GM23338 (cell line): ENCODE measurements at regions not wholly inside any gene's neighbourhood (a gene's known extent, or its start where the extent isn't known, plus 50 kb on each side); places are given as distances from the start of the nearest gene placed in this dataset.

Experiments
- ATAC-seq: fragments of 200-7000 bp; cut with Tn5 transposase; 3 replicates; pipeline ENCODE4 v1.9.1; 2020
- DNase-seq: peaks from one replicate; pipeline ENCODE4 v3.0.0-alpha.2; 2015; ENCODE audit warnings: low spot score
- H2AFZ ChIP-seq: fragments of 200-600 bp; sonication (generic); 2 replicates; pipeline ENCODE4 v1.8.0; 2016; ENCODE audit warnings: antibody characterized with exemption, mild to moderate bottlenecking, moderate library complexity
- H3F3A ChIP-seq: fragments of 200-600 bp; sonication (generic); replicated peaks from 2 replicates; pipeline ENCODE4 v1.8.0; 2017; ENCODE audit warnings: antibody characterized with exemption, mixed run types, low read depth
- H3K27ac ChIP-seq: fragments of 200-600 bp; sonication (generic); 2 replicates; pipeline ENCODE4 v1.6.1; 2016; ENCODE audit warnings: low read depth
- H3K27me3 ChIP-seq: fragments of 200-600 bp; sonication (generic); 2 replicates; pipeline ENCODE4 v1.8.0; 2016; ENCODE audit warnings: mild to moderate bottlenecking, mixed run types, moderate library complexity; ENCODE audit not compliant: insufficient read depth
- H3K36me3 ChIP-seq: fragments of 200-600 bp; sonication (generic); 2 replicates; pipeline ENCODE4 v1.8.0; 2016; ENCODE audit warnings: mild to moderate bottlenecking; ENCODE audit not compliant: insufficient read depth
- H3K4me1 ChIP-seq: fragments of 200-600 bp; sonication (generic); 2 replicates; pipeline ENCODE4 v1.8.0; 2016; ENCODE audit warnings: mild to moderate bottlenecking, moderate library complexity; ENCODE audit not compliant: insufficient read depth
- H3K4me2 ChIP-seq: fragments of 200-600 bp; sonication (generic); 2 replicates; pipeline ENCODE4 v1.7.1; 2017; ENCODE audit warnings: mixed run types
- H3K4me3 ChIP-seq: fragments of 200-600 bp; sonication (generic); 2 replicates; pipeline ENCODE4 v1.6.1; 2016; ENCODE audit warnings: mixed run types
- H3K79me2 ChIP-seq: fragments of 200-600 bp; sonication (generic); replicated peaks from 2 replicates; pipeline ENCODE4 v1.8.0; 2017; ENCODE audit warnings: mild to moderate bottlenecking; ENCODE audit not compliant: insufficient read depth
- H3K9me2 ChIP-seq: fragments of 200-600 bp; sonication (generic); 2 replicates; pipeline ENCODE4 v1.8.0; 2017; ENCODE audit not compliant: insufficient read depth
- H4K20me1 ChIP-seq: fragments of 200-600 bp; sonication (generic); replicated peaks from 2 replicates; pipeline ENCODE4 v1.8.0; 2017; ENCODE audit warnings: mild to moderate bottlenecking; ENCODE audit not compliant: insufficient read depth
- H3K27ac Mint-ChIP-seq: 2 replicates; pipeline ENCODE4 v1.8.0; 2020; ENCODE audit warnings: inconsistent platforms, mild to moderate bottlenecking, moderate library complexity, mixed read lengths
- H3K27me3 Mint-ChIP-seq: 3 replicates; pipeline ENCODE4 v1.8.0; 2022; ENCODE audit warnings: low read depth, mild to moderate bottlenecking, moderate library complexity, mixed read lengths, inconsistent platforms; ENCODE audit not compliant: insufficient read depth, poor library complexity
- H3K36me3 Mint-ChIP-seq: 3 replicates; pipeline ENCODE4 v1.8.0; 2021; ENCODE audit warnings: low read depth, mild to moderate bottlenecking, inconsistent platforms, moderate library complexity, mixed read lengths
- H3K4me1 Mint-ChIP-seq: 3 replicates; pipeline ENCODE4 v1.8.0; 2020; ENCODE audit warnings: mild to moderate bottlenecking, inconsistent platforms, mixed read lengths
- H3K4me3 Mint-ChIP-seq: 3 replicates; pipeline ENCODE4 v1.8.0; 2021; ENCODE audit warnings: moderate library complexity, mild to moderate bottlenecking, inconsistent platforms, mixed read lengths
- H3K9me3 Mint-ChIP-seq: 3 replicates; pipeline ENCODE4 v1.8.0; 2020; ENCODE audit warnings: moderate library complexity, mild to moderate bottlenecking, inconsistent platforms, mixed read lengths
- CREB1 ChIP-seq: fragments of 250-450 bp; sonication (Bioruptor Pico); IDR thresholded peaks from 2 replicates; pipeline ENCODE4 v1.5.0; 2020; ENCODE audit warnings: low read depth, mild to moderate bottlenecking, moderate library complexity
- CTCF ChIP-seq, 2 experiments: fragments of 200-600 bp in 1 of 2; sonication (generic) in 1 of 2; conservative IDR thresholded peaks; 2 replicates each; pipeline versions ENCODE4 v1.5.1 to v1.6.1; 2016 to 2017; ENCODE audit warnings: antibody characterized with exemption in 2 of 2, low read depth in 2 of 2, mild to moderate bottlenecking in 2 of 2, moderate library complexity in 1 of 2
- ETS1 ChIP-seq: IDR thresholded peaks from 2 replicates; pipeline ENCODE4 v1.6.1; 2016; ENCODE audit warnings: antibody characterized with exemption
- EZH2 ChIP-seq: fragments of 200-600 bp; sonication (generic); IDR thresholded peaks from one replicate; pipeline ENCODE4 v1.8.0; 2017; ENCODE audit warnings: antibody characterized with exemption, mild to moderate bottlenecking, low read depth; ENCODE audit not compliant: unreplicated experiment
- EZH2phosphoT487 ChIP-seq: fragments of 200-600 bp; sonication (generic); IDR thresholded peaks from one replicate; pipeline ENCODE4 v1.8.1; 2018; ENCODE audit warnings: antibody characterized with exemption; ENCODE audit not compliant: unreplicated experiment
- JUNB ChIP-seq: IDR thresholded peaks from one replicate; pipeline ENCODE4 v1.6.1; 2016; ENCODE audit warnings: antibody characterized with exemption; ENCODE audit not compliant: unreplicated experiment
- NANOG ChIP-seq: IDR thresholded peaks from 2 replicates; pipeline ENCODE4 v1.6.1; 2016; ENCODE audit warnings: antibody characterized with exemption, borderline replicate concordance
- STAT1 ChIP-seq: IDR thresholded peaks from one replicate; pipeline ENCODE4 v1.6.1; 2016; ENCODE audit warnings: antibody characterized with exemption; ENCODE audit not compliant: unreplicated experiment
- ZNF114 ChIP-seq: fragments of 250-450 bp; sonication (Bioruptor Pico); IDR thresholded peaks from 2 replicates; pipeline ENCODE4 v1.5.0; 2020; ENCODE audit warnings: mild to moderate bottlenecking, moderate library complexity
- ZNF331 ChIP-seq: fragments of 250-450 bp; sonication (Bioruptor Pico); IDR thresholded peaks from 2 replicates; pipeline ENCODE4 v1.5.0; 2020; ENCODE audit warnings: low read depth, mild to moderate bottlenecking, moderate library complexity
- TF ChIP-seq, protein P1 (sequence below): fragments of 250-450 bp; sonication (Bioruptor Pico); IDR thresholded peaks from 2 replicates; pipeline ENCODE4 v1.5.0; 2020; ENCODE audit warnings: mild to moderate bottlenecking, moderate library complexity

GRCh38 chr3:76965122-76965725, 74.7 kb upstream of the ROBO2 start:
- Histone ChIP-seq H3K9me2 (no peaks in the 10 kb centered on the region), H3K4me1 (0 out of 2 replicates have a peak, but pooled peaks cover 6% of the 10 kb centered on the region), H4K20me1 (no peaks in the 10 kb centered on the region), H3K4me2 (no peak overlapping the region), H3K27ac (no peak overlapping the region), H3K79me2 (no peaks in the 10 kb centered on the region), H3K27me3 (no peaks in the 10 kb centered on the region), H3K36me3 (no peaks in the 10 kb centered on the region), H3F3A (no peaks in the 10 kb centered on the region), H3K4me3 (no peak overlapping the region), H2AFZ (no peak overlapping the region)
- DNase-seq (no peak), ATAC-seq (no peak)
- no peak for TF ChIP-seq STAT1
- no peak for TF ChIP-seq ETS1
- no peak for TF ChIP-seq NANOG
- TF ChIP-seq ZNF331 (CRISPR knock-in tag) = no peak
- TF ChIP-seq EZH2 = no peak
- TF ChIP-seq JUNB = no peak
- TF ChIP-seq CTCF (conservative IDR thresholded peaks at IDR 0.05; ENCODE audit: low read depth in 2 of 2) = no peak
- TF ChIP-seq EZH2phosphoT487 = no peak
- Mint-ChIP-seq H3K4me3 (no peak overlapping the region), H3K36me3 (no peaks in the 10 kb centered on the region), H3K27me3 (no peaks in the 10 kb centered on the region), H3K4me1 (peaks cover 13% of the 10 kb centered on the region; the same call in 2 of the 3 replicates), H3K9me3 (no peaks in the 10 kb centered on the region), H3K27ac (no peak overlapping the region)

GRCh38 chr3:76969471-76969870, 70.4 kb upstream of the ROBO2 start:
- peak overlapping the region; percentile 19; the same call in 1 of the 2 replicates for H2AFZ ChIP-seq
- no peak overlapping the region for H3K4me3 ChIP-seq
- no peak overlapping the region for H3K4me2 ChIP-seq
- H3K36me3 ChIP-seq = no peaks in the 10 kb centered on the region
- Mint-ChIP-seq H3K27ac (no peak overlapping the region), H3K9me3 (no peaks in the 10 kb centered on the region), H3K27me3 (no peaks in the 10 kb centered on the region), H3K4me1 (peaks cover 7% of the 10 kb centered on the region; the same call in 2 of the 3 replicates), H3K36me3 (no peaks in the 10 kb centered on the region), H3K4me3 (no peak overlapping the region)
- no peaks in the 10 kb centered on the region for H3F3A ChIP-seq
- no peaks in the 10 kb centered on the region for H4K20me1 ChIP-seq
- H3K9me2 ChIP-seq = no peaks in the 10 kb centered on the region
- no peaks in the 10 kb centered on the region for H3K4me1 ChIP-seq
- ATAC-seq (no peak), DNase-seq (no peak)
- no peaks in the 10 kb centered on the region for H3K27me3 ChIP-seq
- H3K27ac ChIP-seq = no peak overlapping the region
- no peaks in the 10 kb centered on the region for H3K79me2 ChIP-seq
- TF ChIP-seq ZNF114 (CRISPR knock-in tag) (no peak), ETS1 (no peak), ZNF331 (CRISPR knock-in tag) (no peak), STAT1 (no peak), CREB1 (CRISPR knock-in tag) (no peak)
- TF ChIP-seq, protein P1, sequence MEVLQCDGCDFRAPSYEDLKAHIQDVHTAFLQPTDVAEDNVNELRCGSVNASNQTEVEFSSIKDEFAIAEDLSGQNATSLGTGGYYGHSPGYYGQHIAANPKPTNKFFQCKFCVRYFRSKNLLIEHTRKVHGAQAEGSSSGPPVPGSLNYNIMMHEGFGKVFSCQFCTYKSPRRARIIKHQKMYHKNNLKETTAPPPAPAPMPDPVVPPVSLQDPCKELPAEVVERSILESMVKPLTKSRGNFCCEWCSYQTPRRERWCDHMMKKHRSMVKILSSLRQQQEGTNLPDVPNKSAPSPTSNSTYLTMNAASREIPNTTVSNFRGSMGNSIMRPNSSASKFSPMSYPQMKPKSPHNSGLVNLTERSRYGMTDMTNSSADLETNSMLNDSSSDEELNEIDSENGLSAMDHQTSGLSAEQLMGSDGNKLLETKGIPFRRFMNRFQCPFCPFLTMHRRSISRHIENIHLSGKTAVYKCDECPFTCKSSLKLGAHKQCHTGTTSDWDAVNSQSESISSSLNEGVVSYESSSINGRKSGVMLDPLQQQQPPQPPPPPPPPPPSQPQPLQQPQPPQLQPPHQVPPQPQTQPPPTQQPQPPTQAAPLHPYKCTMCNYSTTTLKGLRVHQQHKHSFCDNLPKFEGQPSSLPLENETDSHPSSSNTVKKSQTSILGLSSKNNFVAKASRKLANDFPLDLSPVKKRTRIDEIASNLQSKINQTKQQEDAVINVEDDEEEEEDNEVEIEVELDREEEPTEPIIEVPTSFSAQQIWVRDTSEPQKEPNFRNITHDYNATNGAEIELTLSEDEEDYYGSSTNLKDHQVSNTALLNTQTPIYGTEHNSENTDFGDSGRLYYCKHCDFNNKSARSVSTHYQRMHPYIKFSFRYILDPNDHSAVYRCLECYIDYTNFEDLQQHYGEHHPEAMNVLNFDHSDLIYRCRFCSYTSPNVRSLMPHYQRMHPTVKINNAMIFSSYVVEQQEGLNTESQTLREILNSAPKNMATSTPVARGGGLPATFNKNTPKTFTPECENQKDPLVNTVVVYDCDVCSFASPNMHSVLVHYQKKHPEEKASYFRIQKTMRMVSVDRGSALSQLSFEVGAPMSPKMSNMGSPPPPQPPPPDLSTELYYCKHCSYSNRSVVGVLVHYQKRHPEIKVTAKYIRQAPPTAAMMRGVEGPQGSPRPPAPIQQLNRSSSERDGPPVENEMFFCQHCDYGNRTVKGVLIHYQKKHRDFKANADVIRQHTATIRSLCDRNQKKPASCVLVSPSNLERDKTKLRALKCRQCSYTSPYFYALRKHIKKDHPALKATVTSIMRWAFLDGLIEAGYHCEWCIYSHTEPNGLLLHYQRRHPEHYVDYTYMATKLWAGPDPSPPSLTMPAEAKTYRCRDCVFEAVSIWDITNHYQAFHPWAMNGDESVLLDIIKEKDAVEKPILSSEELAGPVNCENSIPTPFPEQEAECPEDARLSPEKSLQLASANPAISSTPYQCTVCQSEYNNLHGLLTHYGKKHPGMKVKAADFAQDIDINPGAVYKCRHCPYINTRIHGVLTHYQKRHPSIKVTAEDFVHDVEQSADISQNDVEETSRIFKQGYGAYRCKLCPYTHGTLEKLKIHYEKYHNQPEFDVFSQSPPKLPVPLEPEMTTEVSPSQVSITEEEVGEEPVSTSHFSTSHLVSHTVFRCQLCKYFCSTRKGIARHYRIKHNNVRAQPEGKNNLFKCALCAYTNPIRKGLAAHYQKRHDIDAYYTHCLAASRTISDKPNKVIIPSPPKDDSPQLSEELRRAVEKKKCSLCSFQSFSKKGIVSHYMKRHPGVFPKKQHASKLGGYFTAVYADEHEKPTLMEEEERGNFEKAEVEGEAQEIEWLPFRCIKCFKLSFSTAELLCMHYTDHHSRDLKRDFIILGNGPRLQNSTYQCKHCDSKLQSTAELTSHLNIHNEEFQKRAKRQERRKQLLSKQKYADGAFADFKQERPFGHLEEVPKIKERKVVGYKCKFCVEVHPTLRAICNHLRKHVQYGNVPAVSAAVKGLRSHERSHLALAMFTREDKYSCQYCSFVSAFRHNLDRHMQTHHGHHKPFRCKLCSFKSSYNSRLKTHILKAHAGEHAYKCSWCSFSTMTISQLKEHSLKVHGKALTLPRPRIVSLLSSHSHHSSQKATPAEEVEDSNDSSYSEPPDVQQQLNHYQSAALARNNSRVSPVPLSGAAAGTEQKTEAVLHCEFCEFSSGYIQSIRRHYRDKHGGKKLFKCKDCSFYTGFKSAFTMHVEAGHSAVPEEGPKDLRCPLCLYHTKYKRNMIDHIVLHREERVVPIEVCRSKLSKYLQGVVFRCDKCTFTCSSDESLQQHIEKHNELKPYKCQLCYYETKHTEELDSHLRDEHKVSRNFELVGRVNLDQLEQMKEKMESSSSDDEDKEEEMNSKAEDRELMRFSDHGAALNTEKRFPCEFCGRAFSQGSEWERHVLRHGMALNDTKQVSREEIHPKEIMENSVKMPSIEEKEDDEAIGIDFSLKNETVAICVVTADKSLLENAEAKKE = no peak
